GM12878 (cell line): ENCODE measurements at regions not wholly inside any gene's neighbourhood (a gene's known extent, or its start where the extent isn't known, plus 50 kb on each side); places are given as distances from the start of the nearest gene placed in this dataset.

Experiments used
- ATAC-seq: fragments of 200-7000 bp; cut with Tn5 transposase; 3 replicates; pipeline ENCODE4 v1.9.1; 2020; ENCODE audit warnings: mild to moderate bottlenecking, moderate library complexity
- BruUV-seq: library from RNA; stranded (reverse); fragments of 400-500 nt; replicated peaks from 2 replicates; lab custom pipeline; 2021; lab: Mats Ljungman, UMichigan
- CTCF ChIA-PET: fragments of 300-600 bp; sonication (Branson Sonifier 250); formaldehyde crosslinking; extraction: SDS; loops from one replicate; lab custom pipeline; 2021; ENCODE audit warnings: inconsistent platforms; lab: Yijun Ruan, JAX
- POLR2A ChIA-PET: fragments of 350-600 bp; formaldehyde crosslinking; extraction: SDS; loops from one replicate; lab custom pipeline; 2021; ENCODE audit warnings: inconsistent platforms; lab: Charles Lee
- RAD21 ChIA-PET: fragments of 300-600 bp; sonication (Branson Sonifier 250); formaldehyde crosslinking; loops from one replicate; lab custom pipeline; 2023; ENCODE audit warnings: antibody characterized with exemption; ENCODE audit not compliant: unreplicated experiment; lab: Charles Lee
- SMC1A ChIA-PET: fragments of 300-600 bp; sonication (Branson Sonifier 250); formaldehyde crosslinking; loops from one replicate; lab custom pipeline; 2023; ENCODE audit not compliant: unreplicated experiment, uncharacterized antibody; lab: Charles Lee
- DNase-seq: peaks from one replicate; pipeline ENCODE4 v3.0.0-alpha.2; 2011; ENCODE audit warnings: low read depth, low spot score
- FAIRE-seq: peaks from 3 replicates; lab custom pipeline; 2011; peaks lifted over from hg19 to GRCh38; lab: Jason Lieb, UNC
- H2AFZ ChIP-seq: 2 replicates; pipeline ENCODE4 v1.6.0; 2011; ENCODE audit warnings: low read depth, low read length, control low read depth; ENCODE audit not compliant: control insufficient read depth
- H3K27ac ChIP-seq: 2 replicates; pipeline ENCODE4 v1.5.1; 2011; ENCODE audit warnings: control low read depth; ENCODE audit not compliant: control insufficient read depth, insufficient read depth
- H3K27me3 ChIP-seq, 2 experiments: replicated peaks in 1 of 2; 2 replicates each; pipeline versions ENCODE4 v1.6.0 to v1.6.1; 2011; ENCODE audit warnings: low read length in 1 of 2; ENCODE audit not compliant: control insufficient read depth in 2 of 2, insufficient read depth in 2 of 2
- H3K36me3 ChIP-seq, 2 experiments: 2 replicates each; pipeline ENCODE4 v1.5.1; 2011; ENCODE audit warnings: low read length in 1 of 2; ENCODE audit not compliant: control insufficient read depth in 2 of 2, insufficient read depth in 2 of 2
- H3K4me1 ChIP-seq: 2 replicates; pipeline ENCODE4 v1.6.1; 2011; ENCODE audit warnings: mild to moderate bottlenecking, low read length, moderate library complexity, mixed read lengths; ENCODE audit not compliant: control insufficient read depth, insufficient read depth
- H3K4me2 ChIP-seq: 2 replicates; pipeline ENCODE4 v1.6.0; 2011; ENCODE audit warnings: control low read depth; ENCODE audit not compliant: control insufficient read depth, insufficient read depth
- H3K4me3 ChIP-seq: fragments of 200-600 bp; sonication (generic); 2 replicates; pipeline ENCODE4 v1.5.1; 2016
- H3K79me2 ChIP-seq: 2 replicates; pipeline ENCODE4 v1.6.0; 2011; ENCODE audit warnings: low read length; ENCODE audit not compliant: control insufficient read depth, insufficient read depth
- H3K9ac ChIP-seq: 2 replicates; pipeline ENCODE4 v1.8.0; 2011; ENCODE audit warnings: low read length, control low read depth, mixed read lengths; ENCODE audit not compliant: control insufficient read depth, insufficient read depth
- H3K9me3 ChIP-seq: replicated peaks from 3 replicates; pipeline ENCODE4 v1.5.1; 2011; ENCODE audit warnings: mild to moderate bottlenecking, low read length; ENCODE audit not compliant: control insufficient read depth, insufficient read depth
- H4K20me1 ChIP-seq: 2 replicates; pipeline ENCODE4 v1.6.0; 2011; ENCODE audit not compliant: control insufficient read depth, insufficient read depth
- KLF5 ChIP-seq: fragments of 450-650 bp; IDR thresholded peaks from 2 replicates; pipeline ENCODE4 v1.6.1; 2014; ENCODE audit warnings: mild to moderate bottlenecking; ENCODE audit not compliant: partially characterized antibody
- MXI1 ChIP-seq: fragments of 150-350 bp; IDR thresholded peaks from 2 replicates; pipeline ENCODE4 v1.6.1; 2011; ENCODE audit warnings: low read depth, mild to moderate bottlenecking, inconsistent platforms, low read length, improper control_type of control experiment
- RAD21 ChIP-seq: IDR thresholded peaks from 2 replicates; pipeline ENCODE4 v1.6.1; 2011; ENCODE audit warnings: mild to moderate bottlenecking, low read depth, low read length, moderate library complexity; ENCODE audit not compliant: insufficient read depth
- SIN3A ChIP-seq: IDR thresholded peaks from 2 replicates; pipeline ENCODE4 v1.6.1; 2012; ENCODE audit warnings: low read depth, low read length, improper control_type of control experiment
- TAF1 ChIP-seq: IDR thresholded peaks from 2 replicates; pipeline ENCODE4 v1.6.1; 2011; ENCODE audit warnings: mild to moderate bottlenecking, low read depth, low read length, borderline replicate concordance
- TCF12 ChIP-seq: IDR thresholded peaks from 2 replicates; pipeline ENCODE4 v1.6.1; 2011; ENCODE audit warnings: low read depth, mild to moderate bottlenecking, low read length
- WGBS: methylation state at CpG from one replicate; pipeline ENCODE4 v1.1.6; 2016; ENCODE audit warnings: low lambda C conversion rate; ENCODE audit not compliant: insufficient replicate concordance, insufficient coverage; ENCODE audit errors: missing lambda C conversion rate; 5-methylcytosine and 5-hydroxymethylcytosine counted together
- in situ Hi-C: fragments of 300-500 bp; cut with MboI; formaldehyde crosslinking; loops from 9 replicates; pipeline ENCODE4 v1.14.3; 2018; ENCODE audit warnings: mixed read lengths
- intact Hi-C: fragments of 100-400 bp; cut with micrococcal nuclease; formaldehyde crosslinking; loops from one replicate; pipeline ENCODE4 v1.14.2; 2022; ENCODE audit not compliant: unreplicated experiment

- no peaks in the 10 kb centered on the region for H3K36me3 ChIP-seq
- in situ Hi-C loops (no loop called here), intact Hi-C loops (no loop called here)
- ChIA-PET SMC1A (no interaction called here), POLR2A (no interaction called here), RAD21 (no interaction called here), CTCF (interaction anchor here (0.6 kb wide), 1 partner anchor 99 kb away, joined by 3 read pairs; no protein-coding TSS in a partner anchor)
- no peaks in the 10 kb centered on the region for H4K20me1 ChIP-seq
- BruUV-seq = no TSS peak
- H3K4me2 ChIP-seq = no peak overlapping the region
- H3K4me3 ChIP-seq = no peak overlapping the region
- FAIRE-seq (no peak), ATAC-seq (no peak), DNase-seq (no peak)
- no peaks in the 10 kb centered on the region for H3K27me3 ChIP-seq
- 70% methylated on average over 5 of the region's 5 CpGs for WGBS
- TF ChIP-seq MXI1 (no peak), KLF5 (no peak), SIN3A (no peak), RAD21 (no peak), TCF12 (no peak)
- H3K9ac ChIP-seq = no peak overlapping the region
- H3K4me1 ChIP-seq = no peaks in the 10 kb centered on the region
- no peaks in the 10 kb centered on the region for H3K9me3 ChIP-seq
- H3K27ac ChIP-seq = no peak overlapping the region
- H2AFZ ChIP-seq = no peak overlapping the region
- H3K79me2 ChIP-seq = no peaks in the 10 kb centered on the region
These were observed 120.3 kb upstream of the TMEM106B start for GRCh38 chr7:12090757-12091221.

GRCh38 chr7:12091231-12091630, 119.9 kb upstream of the TMEM106B start:
- H3K9ac ChIP-seq = no peak overlapping the region
- no TSS peak for BruUV-seq
- in situ Hi-C loops = no loop called here

More at GRCh38 chr7:12091231-12091630, 119.9 kb upstream of the TMEM106B start:
- DNase-seq (no peak), ATAC-seq (no peak), FAIRE-seq (no peak)
- no peaks in the 10 kb centered on the region for H3K27me3 ChIP-seq
- no peak for TF ChIP-seq TAF1
- ChIA-PET SMC1A (no interaction called here), CTCF (interaction anchor here (1.5 kb wide), 1 partner anchor 21 kb away, joined by 3 read pairs; no protein-coding TSS in a partner anchor), RAD21 (no interaction called here), POLR2A (no interaction called here)
- H4K20me1 ChIP-seq = no peaks in the 10 kb centered on the region
- intact Hi-C loops = no loop called here
- H3K27ac ChIP-seq = no peak overlapping the region
- no peak overlapping the region for H3K4me3 ChIP-seq
- no peaks in the 10 kb centered on the region for H3K4me1 ChIP-seq
- H2AFZ ChIP-seq = no peak overlapping the region
- no peak overlapping the region for H3K4me2 ChIP-seq
- H3K9me3 ChIP-seq = no peaks in the 10 kb centered on the region
- H3K79me2 ChIP-seq = no peaks in the 10 kb centered on the region
- H3K36me3 ChIP-seq = no peaks in the 10 kb centered on the region
- 31% methylated on average over 4 of the region's 4 CpGs for WGBS
